ENCODE measurements at regions not wholly inside any gene's neighbourhood (a gene's known extent, or its start where the extent isn't known, plus 50 kb on each side); places are given as distances from the start of the nearest gene placed in this dataset.

- DNase-seq (ENCODE audit: low read depth), result no peak
Measured at GRCh38 chr1:220410611-220411010, 117.3 kb upstream of the MARK1 start.

- no peak for DNase-seq (ENCODE audit: low read depth)
Measured at GRCh38 chr1:220409771-220410595, 118.0 kb upstream of the MARK1 start.

GRCh38 chr1:220407191-220407590, 120.7 kb upstream of the MARK1 start:
- no peak for DNase-seq (ENCODE audit: low read depth)

GRCh38 chr1:220398238-220398637, 126.0 kb upstream of the RAB3GAP2 start:
- DNase-seq (ENCODE audit: low read depth), result no peak

GRCh38 chr1:220391491-220391890, 119.2 kb upstream of the RAB3GAP2 start:
- no peak for DNase-seq (ENCODE audit: low read depth)

- no peak for DNase-seq (ENCODE audit: low read depth)
Measured at GRCh38 chr1:220389634-220390033, 117.4 kb upstream of the RAB3GAP2 start.

GRCh38 chr1:220386494-220387195, 114.4 kb upstream of the RAB3GAP2 start:
- no peak for DNase-seq (ENCODE audit: low read depth)

- DNase-seq (ENCODE audit: low read depth), result no peak
Measured at GRCh38 chr1:220385158-220385557, 112.9 kb upstream of the RAB3GAP2 start.

GRCh38 chr1:220382994-220383393, 110.7 kb upstream of the RAB3GAP2 start:
- DNase-seq (ENCODE audit: low read depth), result no peak

- no peak for DNase-seq (ENCODE audit: low read depth)
Measured at GRCh38 chr1:220380885-220381284, 108.6 kb upstream of the RAB3GAP2 start.

GRCh38 chr1:220378571-220379302, 106.5 kb upstream of the RAB3GAP2 start:
- no peak for DNase-seq (ENCODE audit: low read depth)

- no peak for DNase-seq (ENCODE audit: low read depth)
Measured at GRCh38 chr1:220375715-220376114, 103.5 kb upstream of the RAB3GAP2 start.

- DNase-seq (ENCODE audit: low read depth), result no peak
Measured at GRCh38 chr1:220374449-220374848, 102.2 kb upstream of the RAB3GAP2 start.

GRCh38 chr1:220372451-220372850, 100.2 kb upstream of the RAB3GAP2 start:
- no peak for DNase-seq (ENCODE audit: low read depth)

GRCh38 chr1:220371324-220371723, 99.1 kb upstream of the RAB3GAP2 start:
- DNase-seq (ENCODE audit: low read depth), result no peak

- DNase-seq (ENCODE audit: low read depth), result peak; percentile 96
Measured at GRCh38 chr1:220370041-220370700, 97.9 kb upstream of the RAB3GAP2 start.

GRCh38 chr1:220369511-220369910, 97.3 kb upstream of the RAB3GAP2 start:
- DNase-seq (ENCODE audit: low read depth), result no peak

- peak; percentile 42 for DNase-seq (ENCODE audit: low read depth)
Measured at GRCh38 chr1:220368352-220369265, 96.4 kb upstream of the RAB3GAP2 start.

- no peak for DNase-seq (ENCODE audit: low read depth)
Measured at GRCh38 chr1:220367833-220368232, 95.6 kb upstream of the RAB3GAP2 start.

GRCh38 chr1:220366269-220366668, 94.0 kb upstream of the RAB3GAP2 start:
- no peak for DNase-seq (ENCODE audit: low read depth)

- DNase-seq (ENCODE audit: low read depth), result no peak
Measured at GRCh38 chr1:220363196-220363837, 91.1 kb upstream of the RAB3GAP2 start.

Data from fibroblast of gingiva (primary cell).